Mesothelial cell of epicardium (in vitro differentiated cells): ENCODE measurements at regions not wholly inside any gene's neighbourhood (a gene's known extent, or its start where the extent isn't known, plus 50 kb on each side); places are given as distances from the start of the nearest gene placed in this dataset.
"Not testable (repeated sequence)": the region's sequence is repeated elsewhere in the genome, so short reads cannot be mapped to it uniquely, and the experiment has no call there.

Source experiments
- DNase-seq, 2 experiments: peaks; one replicate each; pipeline ENCODE4 v3.0.0; 2021; ENCODE audit warnings: low spot score in 2 of 2; ENCODE audit not compliant: unreplicated experiment in 2 of 2
- H3K27ac Mint-ChIP-seq: 2 replicates; pipeline ENCODE4 v1.8.0; 2021; ENCODE audit warnings: mixed read lengths
- H3K27me3 Mint-ChIP-seq: 2 replicates; pipeline ENCODE4 v1.8.0; 2021; ENCODE audit warnings: low read depth, mixed read lengths
- H3K36me3 Mint-ChIP-seq: 2 replicates; pipeline ENCODE4 v1.8.0; 2021; ENCODE audit warnings: mixed read lengths
- H3K4me1 Mint-ChIP-seq: 2 replicates; pipeline ENCODE4 v1.8.0; 2021; ENCODE audit warnings: mixed read lengths
- H3K4me3 Mint-ChIP-seq: 2 replicates; pipeline ENCODE4 v1.8.0; 2021; ENCODE audit warnings: mild to moderate bottlenecking, moderate library complexity, mixed read lengths
- H3K9me3 Mint-ChIP-seq: 2 replicates; pipeline ENCODE4 v1.8.0; 2021; ENCODE audit warnings: mixed read lengths
- TF ChIP-seq, protein P1 (sequence below): fragments of 200-600 bp; sonication (generic); IDR thresholded peaks from one replicate; pipeline ENCODE4 v1.5.0; 2021; ENCODE audit warnings: antibody characterized with exemption; ENCODE audit not compliant: unreplicated experiment

GRCh38 chr10:94123258-94123995 is 129.7 kb downstream of the PLCE1 start:
- Mint-ChIP-seq H3K27ac (peak overlapping the region; percentile 74), H3K27me3 (no peaks in the 10 kb centered on the region), H3K36me3 (no peaks in the 10 kb centered on the region), H3K4me3 (no peak overlapping the region), H3K9me3 (peaks cover 3% of the 10 kb centered on the region), H3K4me1 (peaks cover 9% of the 10 kb centered on the region)
- TF ChIP-seq, protein P1, sequence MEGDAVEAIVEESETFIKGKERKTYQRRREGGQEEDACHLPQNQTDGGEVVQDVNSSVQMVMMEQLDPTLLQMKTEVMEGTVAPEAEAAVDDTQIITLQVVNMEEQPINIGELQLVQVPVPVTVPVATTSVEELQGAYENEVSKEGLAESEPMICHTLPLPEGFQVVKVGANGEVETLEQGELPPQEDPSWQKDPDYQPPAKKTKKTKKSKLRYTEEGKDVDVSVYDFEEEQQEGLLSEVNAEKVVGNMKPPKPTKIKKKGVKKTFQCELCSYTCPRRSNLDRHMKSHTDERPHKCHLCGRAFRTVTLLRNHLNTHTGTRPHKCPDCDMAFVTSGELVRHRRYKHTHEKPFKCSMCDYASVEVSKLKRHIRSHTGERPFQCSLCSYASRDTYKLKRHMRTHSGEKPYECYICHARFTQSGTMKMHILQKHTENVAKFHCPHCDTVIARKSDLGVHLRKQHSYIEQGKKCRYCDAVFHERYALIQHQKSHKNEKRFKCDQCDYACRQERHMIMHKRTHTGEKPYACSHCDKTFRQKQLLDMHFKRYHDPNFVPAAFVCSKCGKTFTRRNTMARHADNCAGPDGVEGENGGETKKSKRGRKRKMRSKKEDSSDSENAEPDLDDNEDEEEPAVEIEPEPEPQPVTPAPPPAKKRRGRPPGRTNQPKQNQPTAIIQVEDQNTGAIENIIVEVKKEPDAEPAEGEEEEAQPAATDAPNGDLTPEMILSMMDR = no peak
- DNase-seq = no peak

DNA sequence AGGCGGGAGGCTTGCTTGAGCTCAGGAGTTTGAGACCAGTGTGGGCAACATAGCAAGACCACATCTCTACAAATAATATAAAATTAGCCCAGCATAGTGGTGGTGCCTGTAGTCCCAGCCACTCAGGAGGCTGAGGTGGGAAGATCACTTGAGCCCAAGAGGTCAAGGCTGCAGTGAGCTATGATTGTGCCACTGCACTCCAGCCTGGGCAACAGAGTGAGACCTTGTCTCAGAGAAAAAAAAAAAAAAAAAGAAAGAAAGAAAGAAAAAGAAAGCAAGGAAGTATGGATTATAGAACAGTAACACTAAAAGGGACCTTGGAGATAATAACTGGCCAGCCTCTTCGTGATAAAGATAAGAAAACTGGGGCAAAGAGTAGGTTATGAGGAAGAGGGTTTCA is 130.4 kb downstream of the PLCE1 start:
- H3K4me3 Mint-ChIP-seq, H3K27ac Mint-ChIP-seq, H3K9me3 Mint-ChIP-seq, H3K27me3 Mint-ChIP-seq, H3K4me1 Mint-ChIP-seq, H3K36me3 Mint-ChIP-seq, DNase-seq: not testable (repeated sequence)

DNA sequence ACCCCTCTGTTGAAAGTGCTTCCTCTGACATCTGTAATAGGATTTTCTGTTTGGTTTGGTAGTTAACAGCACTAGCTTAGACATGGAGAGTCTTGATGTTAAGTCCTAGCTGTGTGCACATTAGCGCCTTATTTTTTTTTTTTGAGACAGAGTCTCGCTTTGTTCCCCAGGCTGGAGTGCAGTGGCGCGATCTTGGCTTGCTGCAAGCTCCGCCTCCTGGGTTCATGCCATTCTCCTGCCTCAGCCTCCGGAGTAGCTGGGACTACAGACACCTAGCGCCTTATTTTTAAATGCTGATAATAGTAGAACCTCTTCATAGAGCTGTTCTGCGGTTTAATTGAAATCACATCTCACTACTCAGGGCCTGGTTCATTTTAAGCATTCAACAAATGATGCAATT is 131.5 kb downstream of the PLCE1 start:
- H3K27ac Mint-ChIP-seq, H3K4me1 Mint-ChIP-seq, H3K36me3 Mint-ChIP-seq: not testable (repeated sequence)

DNA sequence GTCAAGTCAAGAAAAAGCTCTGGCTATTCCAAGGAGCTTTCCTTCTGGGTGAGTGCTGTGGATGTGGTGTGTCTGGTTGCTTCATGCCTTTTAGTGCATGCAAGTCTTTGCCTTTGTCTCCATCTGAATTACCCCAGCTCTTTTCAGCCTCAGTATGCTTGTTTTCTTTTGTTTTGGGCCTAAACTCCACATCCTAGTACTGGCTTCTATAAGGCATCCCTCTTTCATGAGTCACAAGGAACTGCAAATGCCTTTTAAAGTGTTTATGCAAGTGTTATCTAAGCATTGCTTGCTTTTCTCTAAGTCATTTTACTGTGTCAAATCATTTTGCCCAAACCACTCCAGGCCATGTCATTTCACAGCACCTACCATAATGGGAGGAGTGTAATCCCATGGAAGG is 132.1 kb downstream of the PLCE1 start:
- H3K4me3 Mint-ChIP-seq = no peak overlapping the region
- TF ChIP-seq, protein P1 = no peak
- H3K27me3 Mint-ChIP-seq = no peaks in the 10 kb centered on the region
- no peaks in the 10 kb centered on the region for H3K36me3 Mint-ChIP-seq
- H3K4me1 Mint-ChIP-seq = peaks cover 9% of the 10 kb centered on the region
- no peaks in the 10 kb centered on the region for H3K9me3 Mint-ChIP-seq
- H3K27ac Mint-ChIP-seq = no peak overlapping the region
- DNase-seq = no peak

More for the DNA sequence above, 131.5 kb downstream of the PLCE1 start:
- DNase-seq, H3K27me3 Mint-ChIP-seq, H3K9me3 Mint-ChIP-seq, H3K4me3 Mint-ChIP-seq: not testable (repeated sequence)

DNA sequence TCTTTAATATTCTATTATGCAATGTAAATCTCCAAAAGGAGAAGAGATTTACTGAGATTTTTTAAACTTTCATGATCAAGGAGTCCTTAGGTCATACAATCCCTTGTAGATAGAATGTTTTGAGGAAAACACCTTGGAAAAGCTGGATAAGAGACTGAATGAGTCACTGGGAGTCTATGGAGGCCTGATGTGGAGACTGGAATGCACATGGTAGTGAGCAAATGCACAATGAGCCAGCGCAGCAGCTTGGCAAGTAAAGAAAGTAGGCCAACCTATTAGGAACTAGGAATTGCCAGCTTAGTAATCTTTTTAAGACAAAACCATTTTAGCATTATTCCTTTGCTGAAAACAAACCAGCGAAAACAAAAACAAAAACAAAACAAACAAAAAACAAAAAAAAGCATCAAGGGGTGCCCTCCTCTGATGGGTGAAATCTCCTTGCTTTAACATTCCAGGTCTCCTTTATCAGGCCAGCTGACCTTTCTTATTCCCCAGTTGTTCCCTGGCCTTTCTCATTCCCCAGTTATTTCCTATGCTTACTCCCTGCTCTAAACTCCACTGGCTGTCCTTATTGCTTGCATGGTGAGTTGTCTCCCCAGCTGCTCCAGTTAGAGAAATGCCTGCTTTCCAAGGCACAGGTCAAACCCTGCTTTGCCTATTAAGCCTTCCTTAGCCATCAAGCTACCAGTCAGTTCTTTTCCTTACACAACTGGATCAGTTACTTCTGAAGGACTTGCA is 135.8 kb downstream of the PLCE1 start:
- H3K9me3 Mint-ChIP-seq = no peaks in the 10 kb centered on the region
- H3K27ac Mint-ChIP-seq = no peak overlapping the region
- DNase-seq = no peak
- no peaks in the 10 kb centered on the region for H3K27me3 Mint-ChIP-seq
- H3K36me3 Mint-ChIP-seq = no peaks in the 10 kb centered on the region
- peaks cover 10% of the 10 kb centered on the region for H3K4me1 Mint-ChIP-seq
- TF ChIP-seq, protein P1 = no peak
- H3K4me3 Mint-ChIP-seq = no peak overlapping the region

GRCh38 chr10:94131885-94132284 is 138.2 kb downstream of the PLCE1 start:
- Mint-ChIP-seq H3K9me3 (no peaks in the 10 kb centered on the region), H3K36me3 (no peaks in the 10 kb centered on the region), H3K4me1 (peaks cover 10% of the 10 kb centered on the region), H3K27ac (no peak overlapping the region), H3K4me3 (no peak overlapping the region), H3K27me3 (no peaks in the 10 kb centered on the region)
- TF ChIP-seq, protein P1 = no peak
- no peak for DNase-seq
